H1 (cell line): ENCODE measurements at regions not wholly inside any gene's neighbourhood (a gene's known extent, or its start where the extent isn't known, plus 50 kb on each side); places are given as distances from the start of the nearest gene placed in this dataset.

Experiments
- CBX8 ChIP-seq: fragments of 300-800, 300-1000 bp; sonication (generic); IDR thresholded peaks from 2 replicates; pipeline ENCODE4 v1.7.1; 2016; ENCODE audit warnings: low read depth, low read length, borderline replicate concordance
- SP1 ChIP-seq: IDR thresholded peaks from 2 replicates; pipeline ENCODE4 v1.6.1; 2011; ENCODE audit warnings: low read depth, low read length
- TF ChIP-seq, protein P1 (sequence below): fragments of 300-600 bp; sonication (generic); IDR thresholded peaks from 2 replicates; pipeline ENCODE4 v1.7.1; 2012; ENCODE audit warnings: low read length, moderate library complexity, mild to moderate bottlenecking, inconsistent platforms; ENCODE audit not compliant: insufficient replicate concordance

DNA sequence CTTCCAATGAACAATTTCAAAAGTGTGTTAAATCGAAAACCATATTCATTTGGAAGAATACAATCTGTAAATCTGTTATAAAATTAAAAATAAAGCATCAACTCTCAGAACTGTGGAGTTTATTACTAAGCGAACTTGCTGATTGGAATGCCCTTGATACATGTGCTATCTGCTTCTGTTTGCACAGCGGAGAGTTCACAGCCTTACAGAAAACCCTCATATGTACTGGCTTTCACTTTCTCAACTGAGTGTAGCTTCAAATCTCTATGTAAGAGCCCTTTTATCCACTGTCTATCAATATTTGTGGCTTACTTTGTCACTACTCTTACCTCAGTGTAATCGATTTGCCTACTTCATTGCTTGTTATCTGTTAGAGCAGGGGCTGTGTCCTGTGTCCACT lies 447.4 kb downstream of the C6orf118 start (continued):
- TF ChIP-seq, protein P1, sequence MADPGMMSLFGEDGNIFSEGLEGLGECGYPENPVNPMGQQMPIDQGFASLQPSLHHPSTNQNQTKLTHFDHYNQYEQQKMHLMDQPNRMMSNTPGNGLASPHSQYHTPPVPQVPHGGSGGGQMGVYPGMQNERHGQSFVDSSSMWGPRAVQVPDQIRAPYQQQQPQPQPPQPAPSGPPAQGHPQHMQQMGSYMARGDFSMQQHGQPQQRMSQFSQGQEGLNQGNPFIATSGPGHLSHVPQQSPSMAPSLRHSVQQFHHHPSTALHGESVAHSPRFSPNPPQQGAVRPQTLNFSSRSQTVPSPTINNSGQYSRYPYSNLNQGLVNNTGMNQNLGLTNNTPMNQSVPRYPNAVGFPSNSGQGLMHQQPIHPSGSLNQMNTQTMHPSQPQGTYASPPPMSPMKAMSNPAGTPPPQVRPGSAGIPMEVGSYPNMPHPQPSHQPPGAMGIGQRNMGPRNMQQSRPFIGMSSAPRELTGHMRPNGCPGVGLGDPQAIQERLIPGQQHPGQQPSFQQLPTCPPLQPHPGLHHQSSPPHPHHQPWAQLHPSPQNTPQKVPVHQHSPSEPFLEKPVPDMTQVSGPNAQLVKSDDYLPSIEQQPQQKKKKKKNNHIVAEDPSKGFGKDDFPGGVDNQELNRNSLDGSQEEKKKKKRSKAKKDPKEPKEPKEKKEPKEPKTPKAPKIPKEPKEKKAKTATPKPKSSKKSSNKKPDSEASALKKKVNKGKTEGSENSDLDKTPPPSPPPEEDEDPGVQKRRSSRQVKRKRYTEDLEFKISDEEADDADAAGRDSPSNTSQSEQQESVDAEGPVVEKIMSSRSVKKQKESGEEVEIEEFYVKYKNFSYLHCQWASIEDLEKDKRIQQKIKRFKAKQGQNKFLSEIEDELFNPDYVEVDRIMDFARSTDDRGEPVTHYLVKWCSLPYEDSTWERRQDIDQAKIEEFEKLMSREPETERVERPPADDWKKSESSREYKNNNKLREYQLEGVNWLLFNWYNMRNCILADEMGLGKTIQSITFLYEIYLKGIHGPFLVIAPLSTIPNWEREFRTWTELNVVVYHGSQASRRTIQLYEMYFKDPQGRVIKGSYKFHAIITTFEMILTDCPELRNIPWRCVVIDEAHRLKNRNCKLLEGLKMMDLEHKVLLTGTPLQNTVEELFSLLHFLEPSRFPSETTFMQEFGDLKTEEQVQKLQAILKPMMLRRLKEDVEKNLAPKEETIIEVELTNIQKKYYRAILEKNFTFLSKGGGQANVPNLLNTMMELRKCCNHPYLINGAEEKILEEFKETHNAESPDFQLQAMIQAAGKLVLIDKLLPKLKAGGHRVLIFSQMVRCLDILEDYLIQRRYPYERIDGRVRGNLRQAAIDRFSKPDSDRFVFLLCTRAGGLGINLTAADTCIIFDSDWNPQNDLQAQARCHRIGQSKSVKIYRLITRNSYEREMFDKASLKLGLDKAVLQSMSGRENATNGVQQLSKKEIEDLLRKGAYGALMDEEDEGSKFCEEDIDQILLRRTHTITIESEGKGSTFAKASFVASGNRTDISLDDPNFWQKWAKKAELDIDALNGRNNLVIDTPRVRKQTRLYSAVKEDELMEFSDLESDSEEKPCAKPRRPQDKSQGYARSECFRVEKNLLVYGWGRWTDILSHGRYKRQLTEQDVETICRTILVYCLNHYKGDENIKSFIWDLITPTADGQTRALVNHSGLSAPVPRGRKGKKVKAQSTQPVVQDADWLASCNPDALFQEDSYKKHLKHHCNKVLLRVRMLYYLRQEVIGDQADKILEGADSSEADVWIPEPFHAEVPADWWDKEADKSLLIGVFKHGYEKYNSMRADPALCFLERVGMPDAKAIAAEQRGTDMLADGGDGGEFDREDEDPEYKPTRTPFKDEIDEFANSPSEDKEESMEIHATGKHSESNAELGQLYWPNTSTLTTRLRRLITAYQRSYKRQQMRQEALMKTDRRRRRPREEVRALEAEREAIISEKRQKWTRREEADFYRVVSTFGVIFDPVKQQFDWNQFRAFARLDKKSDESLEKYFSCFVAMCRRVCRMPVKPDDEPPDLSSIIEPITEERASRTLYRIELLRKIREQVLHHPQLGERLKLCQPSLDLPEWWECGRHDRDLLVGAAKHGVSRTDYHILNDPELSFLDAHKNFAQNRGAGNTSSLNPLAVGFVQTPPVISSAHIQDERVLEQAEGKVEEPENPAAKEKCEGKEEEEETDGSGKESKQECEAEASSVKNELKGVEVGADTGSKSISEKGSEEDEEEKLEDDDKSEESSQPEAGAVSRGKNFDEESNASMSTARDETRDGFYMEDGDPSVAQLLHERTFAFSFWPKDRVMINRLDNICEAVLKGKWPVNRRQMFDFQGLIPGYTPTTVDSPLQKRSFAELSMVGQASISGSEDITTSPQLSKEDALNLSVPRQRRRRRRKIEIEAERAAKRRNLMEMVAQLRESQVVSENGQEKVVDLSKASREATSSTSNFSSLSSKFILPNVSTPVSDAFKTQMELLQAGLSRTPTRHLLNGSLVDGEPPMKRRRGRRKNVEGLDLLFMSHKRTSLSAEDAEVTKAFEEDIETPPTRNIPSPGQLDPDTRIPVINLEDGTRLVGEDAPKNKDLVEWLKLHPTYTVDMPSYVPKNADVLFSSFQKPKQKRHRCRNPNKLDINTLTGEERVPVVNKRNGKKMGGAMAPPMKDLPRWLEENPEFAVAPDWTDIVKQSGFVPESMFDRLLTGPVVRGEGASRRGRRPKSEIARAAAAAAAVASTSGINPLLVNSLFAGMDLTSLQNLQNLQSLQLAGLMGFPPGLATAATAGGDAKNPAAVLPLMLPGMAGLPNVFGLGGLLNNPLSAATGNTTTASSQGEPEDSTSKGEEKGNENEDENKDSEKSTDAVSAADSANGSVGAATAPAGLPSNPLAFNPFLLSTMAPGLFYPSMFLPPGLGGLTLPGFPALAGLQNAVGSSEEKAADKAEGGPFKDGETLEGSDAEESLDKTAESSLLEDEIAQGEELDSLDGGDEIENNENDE = no peak
- no peak for TF ChIP-seq SP1
- no peak for TF ChIP-seq CBX8
